Gastrocnemius medialis (tissue), 4 donors: ENCODE measurements at regions not wholly inside any gene's neighbourhood (a gene's known extent, or its start where the extent isn't known, plus 50 kb on each side); places are given as distances from the start of the nearest gene placed in this dataset.
A peak's percentile ranks its signal among the peaks of the same experiment; 100 is the strongest.

Source experiments
- ATAC-seq, 2 donors: fragments of 150-250 bp; one replicate each; pipeline ENCODE4 v1.9.1; 2016
- DNase-seq, 2 donors: peaks; one replicate each; pipeline ENCODE4 v3.0.0-alpha.2; 2019
- H3K27ac ChIP-seq, 4 donors: fragments of 200-600 bp; sonication (generic); 1 replicate in 1 of 4; 2 replicates in 3 of 4; pipeline ENCODE4 v1.5.1; 2016 to 2018; ENCODE audit warnings: mild to moderate bottlenecking in 2 of 4, moderate library complexity in 1 of 4
- H3K27me3 ChIP-seq, 3 donors: fragments of 200-600 bp; sonication (generic) in 2 of 3; 1 replicate in 1 of 3; 2 replicates in 2 of 3; pipeline versions ENCODE4 v1.5.1 to v1.6.0; 2016 to 2019; ENCODE audit warnings: mild to moderate bottlenecking in 1 of 3, moderate library complexity in 1 of 3
- H3K36me3 ChIP-seq, 2 donors: fragments of 200-600 bp; sonication (generic) in 1 of 2; one replicate each; pipeline ENCODE4 v1.5.1; 2017 to 2018
- H3K4me1 ChIP-seq, 2 donors: fragments of 200-600 bp; sonication (generic) in 1 of 2; one replicate each; pipeline ENCODE4 v1.5.1; 2016 to 2017; ENCODE audit warnings: mild to moderate bottlenecking in 2 of 2
- H3K4me3 ChIP-seq, 4 donors: fragments of 200-600 bp; sonication (generic) in 3 of 4; 1 replicate in 1 of 4; 2 replicates in 3 of 4; pipeline ENCODE4 v1.5.1; 2016 to 2019; ENCODE audit warnings: mild to moderate bottlenecking in 2 of 4
- H3K9me3 ChIP-seq, 3 donors: fragments of 200-600 bp; sonication (generic) in 2 of 3; 1 replicate in 1 of 3; 2 replicates in 2 of 3; pipeline ENCODE4 v1.5.1; 2016 to 2019
- CTCF ChIP-seq, 5 experiments: fragments of 450-650 bp in 3 of 5; fragments of 200-600 bp in 2 of 5; sonication (generic) in 2 of 5; IDR thresholded peaks in 4 of 5; conservative IDR thresholded peaks in 1 of 5; 1 replicate in 4 of 5; 2 replicates in 1 of 5; pipeline ENCODE4 v1.5.1; 2016 to 2019; ENCODE audit warnings: antibody characterized with exemption in 5 of 5, mild to moderate bottlenecking in 3 of 5, moderate library complexity in 3 of 5
- POLR2A ChIP-seq, 2 donors: fragments of 450-650 bp; IDR thresholded peaks; one replicate each; pipeline ENCODE4 v1.6.1; 2017; ENCODE audit warnings: antibody characterized with exemption in 2 of 2, mild to moderate bottlenecking in 2 of 2, moderate library complexity in 2 of 2
- in situ Hi-C, 4 donors: fragments of 200-750 bp; cut with MboI; loops; one replicate each; pipeline versions ENCODE4 v1.15.0 to v1.8.0; 2017; ENCODE audit warnings: low sequenced_read_pairs in 4 of 4
- intact Hi-C: fragments of 100-400 bp; cut with DNase I; formaldehyde crosslinking; loops from one replicate; pipeline ENCODE4 v1.15.1; 2023; ENCODE audit warnings: low total_unique reads

GRCh38 chr4:186932196-186932595 lies 208.5 kb upstream of the FAT1 start:
- TF ChIP-seq POLR2A (IDR thresholded peaks at IDR 0.05) (no peak), CTCF (IDR thresholded peaks at IDR 0.05 in 4 of 5, conservative IDR thresholded peaks at IDR 0.05 in 1 of 5) (no peak)
- H3K27me3 ChIP-seq: no peaks in the 10 kb centered on the region
- H3K4me3 ChIP-seq: no peak overlapping the region
- H3K9me3 ChIP-seq: no peaks in the 10 kb centered on the region
- intact Hi-C loops (no loop called here), in situ Hi-C loops (no loop called here)
- no peaks in the 10 kb centered on the region for H3K4me1 ChIP-seq
- H3K27ac ChIP-seq: no peak overlapping the region
- DNase-seq: no peak
- no peaks in the 10 kb centered on the region for H3K36me3 ChIP-seq
- no peak for ATAC-seq

GRCh38 chr4:186932631-186933187 lies 209.1 kb upstream of the FAT1 start:
- no peak overlapping the region for H3K27ac ChIP-seq
- in situ Hi-C loops: no loop called here
- no peaks in the 10 kb centered on the region for H3K36me3 ChIP-seq
- H3K27me3 ChIP-seq: no peaks in the 10 kb centered on the region
- TF ChIP-seq CTCF (IDR thresholded peaks at IDR 0.05 in 4 of 5, conservative IDR thresholded peaks at IDR 0.05 in 1 of 5) (no peak), POLR2A (IDR thresholded peaks at IDR 0.05) (no peak)
- DNase-seq (no peak), ATAC-seq (no peak)
- no peaks in the 10 kb centered on the region for H3K4me1 ChIP-seq
- no peaks in the 10 kb centered on the region for H3K9me3 ChIP-seq
- H3K4me3 ChIP-seq: no peak overlapping the region
- intact Hi-C loops: no loop called here

- Histone ChIP-seq H3K27me3 (no peaks in the 10 kb centered on the region), H3K36me3 (no peaks in the 10 kb centered on the region), H3K4me3 (no peak overlapping the region), H3K9me3 (no peaks in the 10 kb centered on the region), H3K27ac (no peak overlapping the region), H3K4me1 (no peaks in the 10 kb centered on the region)
- intact Hi-C loops (no loop called here), in situ Hi-C loops (no loop called here)
- no peak for TF ChIP-seq CTCF (IDR thresholded peaks at IDR 0.05 in 4 of 5, conservative IDR thresholded peaks at IDR 0.05 in 1 of 5)
- TF ChIP-seq POLR2A (IDR thresholded peaks at IDR 0.05): no peak
- ATAC-seq (no peak), DNase-seq (no peak)
Observed at GRCh38 chr4:186934244-186934643, 210.6 kb upstream of the FAT1 start.

GRCh38 chr4:186934841-186935443 lies 211.3 kb upstream of the FAT1 start:
- ATAC-seq (no peak), DNase-seq (no peak)
- TF ChIP-seq CTCF (IDR thresholded peaks at IDR 0.05 in 4 of 5, conservative IDR thresholded peaks at IDR 0.05 in 1 of 5) (no peak), POLR2A (IDR thresholded peaks at IDR 0.05) (no peak)
- Histone ChIP-seq H3K4me3 (no peak overlapping the region), H3K9me3 (no peaks in the 10 kb centered on the region), H3K27me3 (no peaks in the 10 kb centered on the region), H3K27ac (no peak overlapping the region), H3K36me3 (no peaks in the 10 kb centered on the region), H3K4me1 (no peaks in the 10 kb centered on the region)
- in situ Hi-C loops (no loop called here), intact Hi-C loops (no loop called here)

GRCh38 chr4:186935901-186936300 lies 212.2 kb upstream of the FAT1 start:
- no peak for TF ChIP-seq CTCF (IDR thresholded peaks at IDR 0.05 in 4 of 5, conservative IDR thresholded peaks at IDR 0.05 in 1 of 5)
- no peak for TF ChIP-seq POLR2A (IDR thresholded peaks at IDR 0.05)
- ATAC-seq: no peak
- H3K4me1 ChIP-seq: no peaks in the 10 kb centered on the region
- intact Hi-C loops: no loop called here
- no peaks in the 10 kb centered on the region for H3K9me3 ChIP-seq
- H3K36me3 ChIP-seq: no peaks in the 10 kb centered on the region
- H3K27me3 ChIP-seq: no peaks in the 10 kb centered on the region
- H3K27ac ChIP-seq: peak overlapping the region in 1 of 4 donors; percentile 11
- no peak overlapping the region for H3K4me3 ChIP-seq
- in situ Hi-C loops: no loop called here
- DNase-seq: no peak
